ENCODE measurements at regions not wholly inside any gene's neighbourhood (a gene's known extent, or its start where the extent isn't known, plus 50 kb on each side); places are given as distances from the start of the nearest gene placed in this dataset.

GRCh38 chr4:120636120-120636630 lies 286.4 kb downstream of the PRDM5 start:
- H3K36me3 ChIP-seq (ENCODE audit: control insufficient read depth, insufficient read depth, low read length) = no peaks in the 10 kb centered on the region
- H3K4me3 ChIP-seq (ENCODE audit: low read depth, low read length) = no peak overlapping the region
- TF ChIP-seq CTCF (IDR thresholded peaks at IDR 0.05; ENCODE audit: insufficient read depth, low read length, severe bottlenecking) = no peak
- H3K27me3 ChIP-seq (ENCODE audit: control insufficient read depth, insufficient read depth, low read length) = no peaks in the 10 kb centered on the region
- FAIRE-seq (no peak), DNase-seq (ENCODE audit: low read depth) (no peak)

GRCh38 chr4:120633810-120634209 lies 288.7 kb downstream of the PRDM5 start:
- H3K27me3 ChIP-seq (ENCODE audit: control insufficient read depth, insufficient read depth, low read length) = no peaks in the 10 kb centered on the region
- DNase-seq (ENCODE audit: low read depth) (no peak), FAIRE-seq (no peak)
- H3K36me3 ChIP-seq (ENCODE audit: control insufficient read depth, insufficient read depth, low read length) = no peaks in the 10 kb centered on the region
- TF ChIP-seq CTCF (IDR thresholded peaks at IDR 0.05; ENCODE audit: insufficient read depth, low read length, severe bottlenecking) = no peak
- H3K4me3 ChIP-seq (ENCODE audit: low read depth, low read length) = no peak overlapping the region

GRCh38 chr4:120630427-120630826 lies 292.1 kb downstream of the PRDM5 start:
- DNase-seq (ENCODE audit: low read depth) (peak; percentile 3), FAIRE-seq (no peak)

GRCh38 chr4:120629546-120630108 lies 292.9 kb downstream of the PRDM5 start:
- no peak for DNase-seq (ENCODE audit: low read depth)
- Histone ChIP-seq H3K36me3 (ENCODE audit: control insufficient read depth, insufficient read depth, low read length) (no peaks in the 10 kb centered on the region), H3K4me3 (ENCODE audit: low read depth, low read length) (no peak overlapping the region), H3K27me3 (ENCODE audit: control insufficient read depth, insufficient read depth, low read length) (no peaks in the 10 kb centered on the region)
- no peak for TF ChIP-seq CTCF (IDR thresholded peaks at IDR 0.05; ENCODE audit: insufficient read depth, low read length, severe bottlenecking)
- no peak for FAIRE-seq

More at GRCh38 chr4:120630427-120630826, 292.1 kb downstream of the PRDM5 start:
- H3K36me3 ChIP-seq (ENCODE audit: control insufficient read depth, insufficient read depth, low read length) = no peaks in the 10 kb centered on the region
- no peaks in the 10 kb centered on the region for H3K27me3 ChIP-seq (ENCODE audit: control insufficient read depth, insufficient read depth, low read length)
- H3K4me3 ChIP-seq (ENCODE audit: low read depth, low read length) = no peak overlapping the region
- no peak for TF ChIP-seq CTCF (IDR thresholded peaks at IDR 0.05; ENCODE audit: insufficient read depth, low read length, severe bottlenecking)

GRCh38 chr4:120622601-120623000 lies 299.9 kb downstream of the PRDM5 start:
- no peak for TF ChIP-seq CTCF (IDR thresholded peaks at IDR 0.05; ENCODE audit: insufficient read depth, low read length, severe bottlenecking)
- H3K36me3 ChIP-seq (ENCODE audit: control insufficient read depth, insufficient read depth, low read length) = no peaks in the 10 kb centered on the region
- no peak for FAIRE-seq
- no peak for DNase-seq (ENCODE audit: low read depth)
- H3K27me3 ChIP-seq (ENCODE audit: control insufficient read depth, insufficient read depth, low read length) = no peaks in the 10 kb centered on the region
- H3K4me3 ChIP-seq (ENCODE audit: low read depth, low read length) = no peak overlapping the region

DNA sequence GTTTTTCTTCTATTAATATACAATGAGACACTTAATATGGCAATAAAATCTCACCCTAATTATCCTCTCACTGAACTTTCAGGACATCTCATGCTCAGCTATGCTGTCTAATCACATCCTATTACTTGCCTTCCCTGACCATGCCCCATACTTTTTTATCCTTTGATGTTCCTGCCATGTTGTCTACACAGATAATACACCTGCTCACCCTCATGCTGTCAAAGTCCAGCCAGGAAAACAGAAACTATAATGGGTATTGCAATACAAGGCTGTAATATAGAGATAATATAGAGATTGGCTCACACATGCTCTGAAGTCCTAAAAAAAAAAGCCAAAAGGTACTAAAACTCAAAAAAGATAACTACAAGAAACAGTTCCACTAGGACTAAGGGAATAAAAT lies 305.4 kb downstream of the PRDM5 start:
- H3K27me3 ChIP-seq (ENCODE audit: control insufficient read depth, insufficient read depth, low read length) = no peaks in the 10 kb centered on the region
- no peak for TF ChIP-seq CTCF (IDR thresholded peaks at IDR 0.05; ENCODE audit: insufficient read depth, low read length, severe bottlenecking)
- no peak for FAIRE-seq
- H3K36me3 ChIP-seq (ENCODE audit: control insufficient read depth, insufficient read depth, low read length) = no peaks in the 10 kb centered on the region
- no peak overlapping the region for H3K4me3 ChIP-seq (ENCODE audit: low read depth, low read length)
- DNase-seq (ENCODE audit: low read depth) = no peak
